Erythroblast (primary cell): ENCODE measurements at regions not wholly inside any gene's neighbourhood (a gene's known extent, or its start where the extent isn't known, plus 50 kb on each side); places are given as distances from the start of the nearest gene placed in this dataset.

Experiments used
- GATA1 ChIP-seq: IDR thresholded peaks from 2 replicates; pipeline ENCODE4 v1.6.1; 2011; ENCODE audit warnings: low read depth, mild to moderate bottlenecking, control low read depth, low read length, moderate library complexity
- POLR2A ChIP-seq: IDR thresholded peaks from 2 replicates; pipeline ENCODE4 v1.6.1; 2011; ENCODE audit warnings: mild to moderate bottlenecking, low read length

- TF ChIP-seq POLR2A (no peak), GATA1 (no peak)
Measured at GRCh38 chr11:127274328-127274676, 273.7 kb upstream of the KIRREL3 start.
